Neural cell (in vitro differentiated cells): ENCODE measurements at regions not wholly inside any gene's neighbourhood (a gene's known extent, or its start where the extent isn't known, plus 50 kb on each side); places are given as distances from the start of the nearest gene placed in this dataset.

Experiments used
- H2AFZ ChIP-seq: fragments of 200-600, 300-800 bp; sonication (generic), shearing (Covaris generic); 2 replicates; pipeline ENCODE4 v1.6.0; 2014; ENCODE audit warnings: low read depth, mild to moderate bottlenecking, antibody characterized with exemption, low read length, moderate library complexity
- H3F3A ChIP-seq: fragments of 200-600 bp; shearing (Covaris generic); 2 replicates; pipeline ENCODE4 v1.6.1; 2016; ENCODE audit warnings: mild to moderate bottlenecking, moderate library complexity, mixed read lengths, antibody characterized with exemption, low read length; ENCODE audit not compliant: insufficient read depth, poor library complexity, severe bottlenecking
- H3K27ac ChIP-seq: fragments of 200-600, 300-800 bp; sonication (generic), shearing (Covaris generic); 2 replicates; pipeline ENCODE4 v1.5.1; 2014; ENCODE audit warnings: mild to moderate bottlenecking, low read length, moderate library complexity
- H3K27me3 ChIP-seq: fragments of 300-800, 200-600 bp; sonication (generic), shearing (Covaris generic); 2 replicates; pipeline ENCODE4 v1.6.0; 2014; ENCODE audit warnings: mild to moderate bottlenecking, low read depth, low read length, moderate library complexity; ENCODE audit not compliant: insufficient read depth
- H3K36me3 ChIP-seq: fragments of 300-800, 200-600 bp; sonication (generic), shearing (Covaris generic); 2 replicates; pipeline ENCODE4 v1.5.1; 2014; ENCODE audit warnings: mild to moderate bottlenecking, antibody characterized with exemption, low read length, moderate library complexity; ENCODE audit not compliant: insufficient read depth
- H3K4me2 ChIP-seq: fragments of 300-800, 200-600 bp; sonication (generic), shearing (Covaris generic); 2 replicates; pipeline ENCODE4 v1.6.0; 2014; ENCODE audit warnings: mild to moderate bottlenecking, low read length
- H3K4me3 ChIP-seq: fragments of 300-800, 200-600 bp; sonication (generic), shearing (Covaris generic); 2 replicates; pipeline ENCODE4 v1.5.1; 2014; ENCODE audit warnings: mild to moderate bottlenecking, low read length, moderate library complexity
- H3K79me2 ChIP-seq: fragments of 200-600 bp; shearing (Covaris generic); replicated peaks from 2 replicates; pipeline ENCODE4 v1.6.0; 2014; ENCODE audit warnings: mild to moderate bottlenecking, low read length, moderate library complexity; ENCODE audit not compliant: insufficient read depth
- H3K9ac ChIP-seq: fragments of 300-800, 200-600 bp; sonication (generic), shearing (Covaris generic); 2 replicates; pipeline ENCODE4 v1.6.1; 2016; ENCODE audit warnings: mild to moderate bottlenecking, low read length, mixed read lengths
- H3K9me2 ChIP-seq: fragments of 200-600 bp; shearing (Covaris generic); 2 replicates; pipeline ENCODE4 v1.6.1; 2016; ENCODE audit warnings: mild to moderate bottlenecking, low read length, mixed read lengths; ENCODE audit not compliant: insufficient read depth
- H3K9me3 ChIP-seq: fragments of 200-600, 300-800 bp; sonication (generic), shearing (Covaris generic); 2 replicates; pipeline ENCODE4 v1.6.1; 2016; ENCODE audit warnings: mild to moderate bottlenecking, mixed run types, low read length, moderate library complexity, mixed read lengths
- H4K20me1 ChIP-seq: fragments of 200-600 bp; shearing (Covaris generic); 2 replicates; pipeline ENCODE4 v1.6.1; 2016; ENCODE audit warnings: mild to moderate bottlenecking, mixed run types; ENCODE audit not compliant: insufficient read depth
- EP300 ChIP-seq: fragments of 450-650 bp; conservative IDR thresholded peaks from 2 replicates; pipeline ENCODE4 v1.6.1; 2014; ENCODE audit warnings: antibody characterized with exemption, mild to moderate bottlenecking, moderate library complexity; ENCODE audit not compliant: poor library complexity, severe bottlenecking
- EZH2 ChIP-seq: fragments of 200-600, 300-800 bp; shearing (Covaris generic), sonication (generic); IDR thresholded peaks from 2 replicates; pipeline ENCODE4 v1.6.1; 2014; ENCODE audit warnings: antibody characterized with exemption, low read length, borderline replicate concordance, mild to moderate bottlenecking; ENCODE audit not compliant: insufficient read depth, poor library complexity, severe bottlenecking
- MXI1 ChIP-seq: fragments of 450-650 bp; conservative IDR thresholded peaks from 2 replicates; pipeline ENCODE4 v1.6.1; 2014; ENCODE audit warnings: antibody characterized with exemption, mild to moderate bottlenecking; ENCODE audit not compliant: poor library complexity, severe bottlenecking
- POLR2AphosphoS5 ChIP-seq: IDR thresholded peaks from 2 replicates; pipeline ENCODE4 v1.6.1; 2012
- REST ChIP-seq: IDR thresholded peaks from 2 replicates; pipeline ENCODE4 v1.6.1; 2012; ENCODE audit warnings: borderline replicate concordance
- SMC3 ChIP-seq: fragments of 450-650 bp; conservative IDR thresholded peaks from 2 replicates; pipeline ENCODE4 v1.6.1; 2014; ENCODE audit warnings: antibody characterized with exemption, mild to moderate bottlenecking, moderate library complexity; ENCODE audit not compliant: poor library complexity
- small RNA-seq, 3 experiments: library from RNA; depleted of rRNA; stranded (forward); fragments of <200 nt; gene quantifications; one replicate each; pipeline ENCODE3, GENCODE V24; 2012
- TF ChIP-seq, protein P1 (sequence below): fragments of 450-650 bp; IDR thresholded peaks from 2 replicates; pipeline ENCODE4 v1.5.1; 2014; ENCODE audit warnings: antibody characterized with exemption, mild to moderate bottlenecking, moderate library complexity; ENCODE audit not compliant: poor library complexity, severe bottlenecking

GRCh38 chr10:31268444-31269303 is 50.3 kb upstream of the ZEB1 start:
- no peak overlapping the region for H3K4me3 ChIP-seq
- no peaks in the 10 kb centered on the region for H3K9me3 ChIP-seq
- H3K36me3 ChIP-seq = no peaks in the 10 kb centered on the region
- no peak overlapping the region for H3K9ac ChIP-seq
- no peaks in the 10 kb centered on the region for H4K20me1 ChIP-seq
- no peak overlapping the region for H2AFZ ChIP-seq
- TF ChIP-seq REST (no peak), POLR2AphosphoS5 (no peak), EZH2 (no peak), SMC3 (no peak), MXI1 (no peak), EP300 (no peak)
- TF ChIP-seq, protein P1, sequence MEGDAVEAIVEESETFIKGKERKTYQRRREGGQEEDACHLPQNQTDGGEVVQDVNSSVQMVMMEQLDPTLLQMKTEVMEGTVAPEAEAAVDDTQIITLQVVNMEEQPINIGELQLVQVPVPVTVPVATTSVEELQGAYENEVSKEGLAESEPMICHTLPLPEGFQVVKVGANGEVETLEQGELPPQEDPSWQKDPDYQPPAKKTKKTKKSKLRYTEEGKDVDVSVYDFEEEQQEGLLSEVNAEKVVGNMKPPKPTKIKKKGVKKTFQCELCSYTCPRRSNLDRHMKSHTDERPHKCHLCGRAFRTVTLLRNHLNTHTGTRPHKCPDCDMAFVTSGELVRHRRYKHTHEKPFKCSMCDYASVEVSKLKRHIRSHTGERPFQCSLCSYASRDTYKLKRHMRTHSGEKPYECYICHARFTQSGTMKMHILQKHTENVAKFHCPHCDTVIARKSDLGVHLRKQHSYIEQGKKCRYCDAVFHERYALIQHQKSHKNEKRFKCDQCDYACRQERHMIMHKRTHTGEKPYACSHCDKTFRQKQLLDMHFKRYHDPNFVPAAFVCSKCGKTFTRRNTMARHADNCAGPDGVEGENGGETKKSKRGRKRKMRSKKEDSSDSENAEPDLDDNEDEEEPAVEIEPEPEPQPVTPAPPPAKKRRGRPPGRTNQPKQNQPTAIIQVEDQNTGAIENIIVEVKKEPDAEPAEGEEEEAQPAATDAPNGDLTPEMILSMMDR = no peak
- H3K4me2 ChIP-seq = no peak overlapping the region
- H3K27ac ChIP-seq = no peak overlapping the region
- H3K27me3 ChIP-seq = no peaks in the 10 kb centered on the region
- no peaks in the 10 kb centered on the region for H3K79me2 ChIP-seq
- H3K9me2 ChIP-seq = no peaks in the 10 kb centered on the region
- H3F3A ChIP-seq = no peaks in the 10 kb centered on the region

Small RNA genes lying in the stretch of these regions (small RNA-seq; reads per million reads assigned to genes)
- 0 reads per million in 3 experiments for gene RNA5SP309
